Transverse colon (tissue), 3 donors: ENCODE measurements at regions not wholly inside any gene's neighbourhood (a gene's known extent, or its start where the extent isn't known, plus 50 kb on each side); places are given as distances from the start of the nearest gene placed in this dataset.

Source experiments
- POLR2A ChIP-seq: fragments of 450-650 bp; IDR thresholded peaks from one replicate; pipeline ENCODE4 v1.6.1; 2016; ENCODE audit warnings: antibody characterized with exemption, mild to moderate bottlenecking, moderate library complexity
- TF ChIP-seq, protein P1 (sequence below), 5 experiments: fragments of 200-600 bp in 3 of 5; fragments of 450-650 bp in 2 of 5; sonication (generic) in 3 of 5; IDR thresholded peaks; 1 replicate in 2 of 5; 2 replicates in 3 of 5; pipeline ENCODE4 v1.5.1; 2016 to 2017; ENCODE audit warnings: antibody characterized with exemption in 5 of 5, inconsistent platforms in 3 of 5, mild to moderate bottlenecking in 2 of 5, moderate library complexity in 1 of 5

DNA sequence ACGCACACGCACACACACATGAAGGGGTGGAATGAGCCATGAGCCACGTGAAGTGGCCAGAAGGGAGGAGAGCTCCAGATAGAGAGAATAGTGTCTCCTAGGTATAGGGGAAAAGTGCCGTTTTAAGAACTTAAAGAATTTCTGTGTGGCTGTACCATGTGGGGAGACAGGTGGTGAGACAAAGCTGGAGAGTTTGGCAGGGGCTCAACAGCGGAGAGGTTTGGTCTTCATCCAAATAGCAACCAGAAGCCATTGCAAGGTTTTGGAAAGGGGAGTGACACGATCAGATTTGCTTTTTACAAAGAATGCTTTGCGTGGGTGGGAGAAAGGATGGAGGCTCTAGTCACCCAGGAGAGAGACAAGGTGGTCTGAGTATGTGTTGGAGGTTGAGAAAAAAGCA is 146.0 kb downstream of the IL20RB start:
- TF ChIP-seq, protein P1, sequence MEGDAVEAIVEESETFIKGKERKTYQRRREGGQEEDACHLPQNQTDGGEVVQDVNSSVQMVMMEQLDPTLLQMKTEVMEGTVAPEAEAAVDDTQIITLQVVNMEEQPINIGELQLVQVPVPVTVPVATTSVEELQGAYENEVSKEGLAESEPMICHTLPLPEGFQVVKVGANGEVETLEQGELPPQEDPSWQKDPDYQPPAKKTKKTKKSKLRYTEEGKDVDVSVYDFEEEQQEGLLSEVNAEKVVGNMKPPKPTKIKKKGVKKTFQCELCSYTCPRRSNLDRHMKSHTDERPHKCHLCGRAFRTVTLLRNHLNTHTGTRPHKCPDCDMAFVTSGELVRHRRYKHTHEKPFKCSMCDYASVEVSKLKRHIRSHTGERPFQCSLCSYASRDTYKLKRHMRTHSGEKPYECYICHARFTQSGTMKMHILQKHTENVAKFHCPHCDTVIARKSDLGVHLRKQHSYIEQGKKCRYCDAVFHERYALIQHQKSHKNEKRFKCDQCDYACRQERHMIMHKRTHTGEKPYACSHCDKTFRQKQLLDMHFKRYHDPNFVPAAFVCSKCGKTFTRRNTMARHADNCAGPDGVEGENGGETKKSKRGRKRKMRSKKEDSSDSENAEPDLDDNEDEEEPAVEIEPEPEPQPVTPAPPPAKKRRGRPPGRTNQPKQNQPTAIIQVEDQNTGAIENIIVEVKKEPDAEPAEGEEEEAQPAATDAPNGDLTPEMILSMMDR (IDR thresholded peaks at IDR 0.05): no peak
- TF ChIP-seq POLR2A: no peak
